A549 (cell line): ENCODE measurements at regions not wholly inside any gene's neighbourhood (a gene's known extent, or its start where the extent isn't known, plus 50 kb on each side); places are given as distances from the start of the nearest gene placed in this dataset.

Experiments
- CHD4 ChIP-seq: fragments of 200-600 bp; sonication (generic); IDR thresholded peaks from 2 replicates; pipeline ENCODE4 v1.6.1; 2016; ENCODE audit warnings: antibody characterized with exemption, mild to moderate bottlenecking, borderline replicate concordance
- EHMT2 ChIP-seq: fragments of 200-600 bp; sonication (generic); IDR thresholded peaks from 2 replicates; pipeline ENCODE4 v1.6.1; 2016; ENCODE audit warnings: antibody characterized with exemption, low read depth, mild to moderate bottlenecking, moderate library complexity
- FOSL2 ChIP-seq, 2 experiments: fragments of 450-650 bp in 1 of 2; fragments of >200 bp in 1 of 2; sonication (Bioruptor Twin) in 1 of 2; formaldehyde crosslinking; IDR thresholded peaks; 2 replicates each; pipeline versions ENCODE4 v1.5.0 to v1.6.1; 2016 to 2020; ENCODE audit warnings: mild to moderate bottlenecking in 1 of 2, moderate library complexity in 1 of 2
- HOXB5 ChIP-seq: fragments of 250-450 bp; sonication (Bioruptor Pico); IDR thresholded peaks from 2 replicates; pipeline ENCODE4 v1.5.0; 2020; ENCODE audit warnings: mild to moderate bottlenecking, moderate library complexity
- NR3C1 ChIP-seq: fragments of >200 bp; sonication (Bioruptor Twin); formaldehyde crosslinking; IDR thresholded peaks from 3 replicates; pipeline ENCODE4 v1.6.1; 2017
- POLR2A ChIP-seq: IDR thresholded peaks from 2 replicates; pipeline ENCODE4 v1.6.1; 2012; ENCODE audit warnings: mild to moderate bottlenecking, low read length
- POLR2AphosphoS2 ChIP-seq: conservative IDR thresholded peaks from 2 replicates; pipeline ENCODE4 v1.6.1; 2012; ENCODE audit warnings: low read length, improper control_type of control experiment, inconsistent platforms
- RFX5 ChIP-seq: fragments of 450-650 bp; IDR thresholded peaks from 2 replicates; pipeline ENCODE4 v1.7.1; 2014; ENCODE audit warnings: antibody characterized with exemption, mild to moderate bottlenecking, moderate library complexity
- RNF2 ChIP-seq: fragments of 200-600 bp; sonication (generic); IDR thresholded peaks from 2 replicates; pipeline ENCODE4 v1.6.1; 2016; ENCODE audit warnings: low read depth, mild to moderate bottlenecking, antibody characterized with exemption, moderate library complexity, borderline replicate concordance
- TF ChIP-seq, protein P1 (sequence below): fragments of >200 bp; sonication (Bioruptor Twin); formaldehyde crosslinking; IDR thresholded peaks from 3 replicates; pipeline ENCODE4 v1.5.1; 2016
- TF ChIP-seq, protein P2 (sequence below): fragments of 450-650 bp; IDR thresholded peaks from 2 replicates; pipeline ENCODE4 v1.6.1; 2014; ENCODE audit warnings: antibody characterized with exemption
- TF ChIP-seq, protein P3 (sequence below): fragments of 200-600 bp; sonication (generic); IDR thresholded peaks from 2 replicates; pipeline ENCODE4 v1.6.1; 2016; ENCODE audit warnings: antibody characterized with exemption, mild to moderate bottlenecking, moderate library complexity

DNA sequence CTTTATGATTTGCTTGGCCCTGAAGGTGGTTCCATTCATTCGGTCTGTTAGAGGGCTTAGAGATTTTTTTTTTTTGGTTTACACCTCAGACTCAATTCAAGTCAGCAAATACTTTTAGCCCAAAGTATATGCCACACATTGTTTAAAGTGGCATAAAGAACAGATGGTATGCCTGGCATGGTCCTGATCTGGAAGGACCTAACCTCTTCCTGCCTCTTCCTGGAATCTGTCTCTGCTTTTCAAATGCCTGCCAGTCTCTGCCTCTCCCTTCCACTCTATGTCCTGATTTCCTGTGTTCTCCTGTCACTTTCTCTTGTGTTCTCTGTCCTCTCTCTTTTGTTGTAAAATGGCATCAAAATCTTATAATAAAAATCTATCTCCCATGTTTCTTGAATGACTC, 158.0 kb downstream of the ANKRD30B start:
- TF ChIP-seq, protein P1, sequence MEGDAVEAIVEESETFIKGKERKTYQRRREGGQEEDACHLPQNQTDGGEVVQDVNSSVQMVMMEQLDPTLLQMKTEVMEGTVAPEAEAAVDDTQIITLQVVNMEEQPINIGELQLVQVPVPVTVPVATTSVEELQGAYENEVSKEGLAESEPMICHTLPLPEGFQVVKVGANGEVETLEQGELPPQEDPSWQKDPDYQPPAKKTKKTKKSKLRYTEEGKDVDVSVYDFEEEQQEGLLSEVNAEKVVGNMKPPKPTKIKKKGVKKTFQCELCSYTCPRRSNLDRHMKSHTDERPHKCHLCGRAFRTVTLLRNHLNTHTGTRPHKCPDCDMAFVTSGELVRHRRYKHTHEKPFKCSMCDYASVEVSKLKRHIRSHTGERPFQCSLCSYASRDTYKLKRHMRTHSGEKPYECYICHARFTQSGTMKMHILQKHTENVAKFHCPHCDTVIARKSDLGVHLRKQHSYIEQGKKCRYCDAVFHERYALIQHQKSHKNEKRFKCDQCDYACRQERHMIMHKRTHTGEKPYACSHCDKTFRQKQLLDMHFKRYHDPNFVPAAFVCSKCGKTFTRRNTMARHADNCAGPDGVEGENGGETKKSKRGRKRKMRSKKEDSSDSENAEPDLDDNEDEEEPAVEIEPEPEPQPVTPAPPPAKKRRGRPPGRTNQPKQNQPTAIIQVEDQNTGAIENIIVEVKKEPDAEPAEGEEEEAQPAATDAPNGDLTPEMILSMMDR = no peak
- TF ChIP-seq POLR2A = no peak
- no peak for TF ChIP-seq RFX5
- TF ChIP-seq CHD4 = no peak
- TF ChIP-seq, protein P2, sequence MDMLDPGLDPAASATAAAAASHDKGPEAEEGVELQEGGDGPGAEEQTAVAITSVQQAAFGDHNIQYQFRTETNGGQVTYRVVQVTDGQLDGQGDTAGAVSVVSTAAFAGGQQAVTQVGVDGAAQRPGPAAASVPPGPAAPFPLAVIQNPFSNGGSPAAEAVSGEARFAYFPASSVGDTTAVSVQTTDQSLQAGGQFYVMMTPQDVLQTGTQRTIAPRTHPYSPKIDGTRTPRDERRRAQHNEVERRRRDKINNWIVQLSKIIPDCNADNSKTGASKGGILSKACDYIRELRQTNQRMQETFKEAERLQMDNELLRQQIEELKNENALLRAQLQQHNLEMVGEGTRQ = no peak
- TF ChIP-seq NR3C1 = no peak
- no peak for TF ChIP-seq EHMT2
- no peak for TF ChIP-seq POLR2AphosphoS2
- TF ChIP-seq RNF2 = no peak
- no peak for TF ChIP-seq FOSL2 (IDR thresholded peaks at IDR 0.05)
- no peak for TF ChIP-seq FOSL2 (CRISPR knock-in tag; IDR thresholded peaks at IDR 0.05)
- TF ChIP-seq, protein P3, sequence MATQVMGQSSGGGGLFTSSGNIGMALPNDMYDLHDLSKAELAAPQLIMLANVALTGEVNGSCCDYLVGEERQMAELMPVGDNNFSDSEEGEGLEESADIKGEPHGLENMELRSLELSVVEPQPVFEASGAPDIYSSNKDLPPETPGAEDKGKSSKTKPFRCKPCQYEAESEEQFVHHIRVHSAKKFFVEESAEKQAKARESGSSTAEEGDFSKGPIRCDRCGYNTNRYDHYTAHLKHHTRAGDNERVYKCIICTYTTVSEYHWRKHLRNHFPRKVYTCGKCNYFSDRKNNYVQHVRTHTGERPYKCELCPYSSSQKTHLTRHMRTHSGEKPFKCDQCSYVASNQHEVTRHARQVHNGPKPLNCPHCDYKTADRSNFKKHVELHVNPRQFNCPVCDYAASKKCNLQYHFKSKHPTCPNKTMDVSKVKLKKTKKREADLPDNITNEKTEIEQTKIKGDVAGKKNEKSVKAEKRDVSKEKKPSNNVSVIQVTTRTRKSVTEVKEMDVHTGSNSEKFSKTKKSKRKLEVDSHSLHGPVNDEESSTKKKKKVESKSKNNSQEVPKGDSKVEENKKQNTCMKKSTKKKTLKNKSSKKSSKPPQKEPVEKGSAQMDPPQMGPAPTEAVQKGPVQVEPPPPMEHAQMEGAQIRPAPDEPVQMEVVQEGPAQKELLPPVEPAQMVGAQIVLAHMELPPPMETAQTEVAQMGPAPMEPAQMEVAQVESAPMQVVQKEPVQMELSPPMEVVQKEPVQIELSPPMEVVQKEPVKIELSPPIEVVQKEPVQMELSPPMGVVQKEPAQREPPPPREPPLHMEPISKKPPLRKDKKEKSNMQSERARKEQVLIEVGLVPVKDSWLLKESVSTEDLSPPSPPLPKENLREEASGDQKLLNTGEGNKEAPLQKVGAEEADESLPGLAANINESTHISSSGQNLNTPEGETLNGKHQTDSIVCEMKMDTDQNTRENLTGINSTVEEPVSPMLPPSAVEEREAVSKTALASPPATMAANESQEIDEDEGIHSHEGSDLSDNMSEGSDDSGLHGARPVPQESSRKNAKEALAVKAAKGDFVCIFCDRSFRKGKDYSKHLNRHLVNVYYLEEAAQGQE = no peak
- no peak for TF ChIP-seq HOXB5 (CRISPR knock-in tag)
